SHP77 (cell line): ENCODE measurements at regions not wholly inside any gene's neighbourhood (a gene's known extent, or its start where the extent isn't known, plus 50 kb on each side); places are given as distances from the start of the nearest gene placed in this dataset.

ENCODE experiments used
- DNase-seq, 2 experiments: peaks; one replicate each; lab custom pipeline; 2025; lab: John Stamatoyannopoulos, UW

DNA sequence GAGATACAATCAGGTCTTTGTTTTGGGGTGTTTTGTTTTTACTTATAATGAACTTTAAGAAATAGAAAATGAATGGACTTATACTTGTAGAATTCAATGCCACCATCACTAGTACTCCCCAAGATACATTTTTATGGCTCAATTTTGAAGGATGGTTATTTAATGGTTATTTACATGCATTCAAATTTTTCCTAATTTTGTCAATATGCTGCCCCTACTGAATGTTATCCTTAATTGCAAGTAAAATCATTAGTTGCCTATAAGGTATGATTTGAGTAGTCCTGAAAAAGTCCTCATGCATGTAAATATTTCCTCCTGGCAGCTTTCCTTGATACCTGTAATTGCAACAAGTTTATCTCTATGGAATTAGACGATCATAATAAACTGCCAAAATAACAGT is 391.2 kb downstream of the BCAT1 start:
- no peak for DNase-seq

DNA sequence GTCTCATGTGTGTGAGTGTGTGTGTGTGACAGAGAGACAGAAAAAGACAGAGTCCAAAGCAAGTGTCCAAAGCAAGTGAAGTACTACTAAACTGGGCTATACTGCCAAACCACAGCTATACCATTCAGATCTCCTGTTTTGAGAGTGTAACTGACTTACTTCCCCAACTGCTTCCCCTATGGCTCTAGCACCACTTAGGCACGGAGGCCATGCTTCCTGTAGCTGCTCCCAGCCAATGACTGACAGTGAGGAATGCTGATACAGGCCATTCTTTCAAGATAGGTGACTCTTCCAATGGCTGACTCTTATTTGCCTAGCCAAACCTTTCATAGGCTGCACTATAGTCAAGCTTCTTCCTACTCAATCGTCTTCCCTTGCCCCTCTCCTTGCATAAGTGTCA is 393.2 kb downstream of the BCAT1 start:
- no peak for DNase-seq

GRCh38 chr12:24554612-24555295 is 394.1 kb downstream of the BCAT1 start:
- DNase-seq, result no peak

GRCh38 chr12:24553259-24553658 is 395.6 kb downstream of the BCAT1 start:
- DNase-seq, result no peak

DNA sequence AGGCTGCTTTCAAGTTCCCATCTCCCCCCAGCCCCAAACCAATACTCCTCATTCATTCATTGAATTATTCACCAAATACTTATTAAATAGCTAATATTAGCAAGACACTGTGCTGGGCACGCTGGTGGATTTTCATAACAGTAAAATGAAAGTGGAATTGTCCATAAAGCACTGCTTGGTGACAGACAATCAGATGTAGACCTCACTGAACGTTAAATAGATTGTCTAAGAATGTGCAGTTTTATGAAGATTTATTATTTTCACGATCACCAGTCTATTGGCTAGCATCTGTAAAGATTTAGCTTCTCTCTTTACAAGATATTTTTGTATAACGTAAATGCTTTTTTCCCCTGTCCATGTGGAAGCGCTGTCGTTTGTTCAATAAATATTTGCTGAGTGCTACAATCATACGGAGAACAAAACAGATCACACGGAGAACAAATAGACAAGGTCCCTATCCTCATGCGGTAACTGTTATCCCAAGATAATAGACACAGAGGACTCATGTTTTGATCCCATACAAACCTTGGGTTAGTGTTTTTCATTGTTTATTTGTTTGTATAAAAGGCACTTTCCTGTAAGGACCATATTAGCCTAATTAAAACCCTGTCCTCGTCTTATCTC is 397.6 kb downstream of the BCAT1 start:
- no peak for DNase-seq

- DNase-seq, result no peak
These were observed 398.3 kb downstream of the BCAT1 start for GRCh38 chr12:24550609-24551008.

GRCh38 chr12:24546661-24547060 is 402.2 kb downstream of the BCAT1 start:
- no peak for DNase-seq

GRCh38 chr12:24546084-24546483 is 402.8 kb downstream of the BCAT1 start:
- DNase-seq, result no peak

- no peak for DNase-seq
These were observed 404.5 kb downstream of the BCAT1 start for GRCh38 chr12:24544368-24544767.

DNA sequence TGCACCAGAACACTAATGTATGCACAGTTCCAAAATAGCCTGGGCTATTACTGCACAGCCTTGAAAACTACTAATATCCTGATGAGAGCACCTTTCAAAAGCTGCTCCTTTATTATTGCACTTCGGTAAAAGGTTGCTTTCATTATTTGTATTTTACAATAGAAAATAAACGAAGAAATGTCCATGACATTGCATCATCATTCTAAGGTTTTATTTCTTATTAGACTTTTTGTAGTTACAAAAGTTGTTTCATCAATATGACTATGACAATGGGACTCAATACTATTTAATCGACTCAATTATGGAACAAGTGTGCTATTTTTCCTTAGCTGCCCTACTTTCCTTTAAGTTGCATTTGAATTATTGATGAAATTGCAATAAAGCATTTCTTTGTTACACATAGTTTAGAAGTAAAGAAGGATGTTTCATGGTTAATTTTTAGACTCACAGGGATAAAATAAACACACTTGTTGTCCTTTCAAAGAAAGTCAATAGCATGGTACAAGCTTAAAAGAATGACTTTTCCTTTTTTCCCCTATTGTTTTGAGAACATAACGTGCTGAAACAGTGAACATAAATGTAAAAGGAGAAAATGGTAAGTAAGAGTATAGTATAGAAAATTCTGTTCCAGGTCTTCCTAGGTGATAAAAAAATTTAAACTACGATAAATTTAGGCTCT is 407.6 kb downstream of the BCAT1 start:
- DNase-seq, result no peak

GRCh38 chr12:24539646-24540045 is 409.3 kb downstream of the BCAT1 start:
- DNase-seq, result no peak

DNA sequence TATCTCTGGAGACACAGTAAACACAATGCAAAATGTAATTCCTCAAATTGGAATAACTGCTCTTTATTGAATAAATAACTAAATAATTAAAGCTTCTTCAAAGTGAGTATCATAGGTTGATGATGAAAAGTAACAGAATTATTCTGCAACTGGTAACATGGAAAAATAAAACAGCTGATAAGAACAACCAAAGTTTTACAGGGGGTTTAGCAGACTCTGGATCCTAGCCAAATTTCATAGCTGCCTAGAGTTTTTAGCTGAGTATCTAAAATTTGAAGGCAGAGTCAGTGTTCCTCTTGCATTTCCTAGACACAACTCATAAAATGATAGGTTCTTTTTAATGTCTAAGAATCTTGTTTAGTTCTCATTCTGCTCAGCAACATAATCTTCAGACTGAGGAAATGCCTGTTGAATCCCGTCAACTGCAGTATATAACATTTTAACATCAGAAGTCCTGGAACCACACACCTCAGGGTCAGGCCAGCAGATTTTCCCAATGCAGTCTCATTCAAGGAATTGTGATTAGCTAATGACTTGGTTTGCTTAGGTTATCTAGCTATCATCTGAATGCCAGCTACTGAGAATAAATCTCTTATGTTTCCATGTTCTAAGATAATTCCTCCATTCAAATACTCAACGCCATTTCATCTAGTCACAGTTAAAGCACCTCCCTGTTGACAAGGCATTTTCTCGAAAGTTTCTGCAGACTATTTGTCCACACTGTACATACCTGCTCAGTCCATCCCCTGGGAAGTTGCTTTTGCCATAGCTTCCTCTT is 411.6 kb downstream of the BCAT1 start:
- DNase-seq, result no peak

DNA sequence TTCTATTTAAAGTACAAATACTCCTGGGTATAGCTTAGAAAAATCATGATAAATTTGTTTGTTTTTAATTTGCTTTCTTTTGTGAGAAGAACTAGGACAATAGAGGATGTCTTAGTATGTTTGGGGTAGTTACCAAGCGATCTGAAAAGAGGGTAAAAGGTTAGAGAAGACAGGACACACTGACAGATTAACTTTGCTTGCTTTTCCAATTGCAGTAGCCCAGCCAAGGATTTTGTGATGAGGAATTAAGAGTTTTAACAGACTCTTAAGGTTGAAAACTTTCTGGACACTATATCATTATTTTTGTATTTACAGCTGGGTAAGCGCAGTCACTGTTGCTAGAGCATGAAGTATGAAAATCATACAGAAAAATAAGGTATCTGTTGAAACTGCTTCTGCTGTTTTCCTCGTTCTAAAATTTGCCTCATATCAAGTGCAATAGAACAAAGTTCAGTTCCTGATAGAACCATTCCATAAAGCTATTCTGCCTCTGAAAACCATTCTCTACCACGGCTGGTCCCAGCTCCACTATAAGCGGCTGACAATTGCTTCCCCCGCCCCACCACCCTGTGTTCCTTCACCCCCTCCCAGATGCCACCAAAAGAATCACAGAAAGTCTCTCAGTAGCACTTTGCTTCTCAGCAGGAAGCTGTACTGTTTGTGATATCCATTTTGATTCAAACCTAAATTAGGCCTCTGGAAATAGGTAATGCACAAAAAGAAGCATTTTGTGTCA is 413.4 kb downstream of the BCAT1 start:
- DNase-seq, result no peak

GRCh38 chr12:24534622-24535021 is 414.3 kb downstream of the BCAT1 start:
- no peak for DNase-seq

DNA sequence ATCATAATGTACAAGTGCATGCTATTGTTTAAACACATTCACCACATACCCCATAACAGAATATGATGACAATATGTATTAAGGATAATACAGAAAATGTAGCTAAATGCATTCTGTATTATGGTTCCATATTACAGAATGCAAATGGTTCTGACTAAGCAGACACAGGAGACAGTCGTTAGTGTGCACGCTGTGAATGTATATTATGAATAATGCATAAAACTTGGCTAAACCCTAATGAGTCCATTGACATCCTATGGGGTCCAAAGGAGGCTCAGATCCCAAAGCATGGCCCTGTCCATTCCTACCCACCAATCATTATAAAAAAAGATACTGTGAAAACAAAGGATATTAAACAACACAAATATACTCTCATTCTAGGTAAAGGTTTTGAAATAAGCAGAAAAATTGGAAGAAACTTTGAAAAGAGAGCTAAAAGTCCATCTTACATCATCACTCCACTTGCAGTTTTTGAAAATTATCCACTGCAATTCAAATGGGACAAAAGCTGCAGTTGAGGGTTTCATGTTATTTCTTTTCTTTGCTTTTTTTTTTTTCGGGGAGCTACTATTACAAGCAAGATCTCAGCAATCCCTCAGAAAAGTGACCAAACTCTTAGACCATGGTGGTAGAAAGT is 415.1 kb downstream of the BCAT1 start:
- no peak for DNase-seq

DNA sequence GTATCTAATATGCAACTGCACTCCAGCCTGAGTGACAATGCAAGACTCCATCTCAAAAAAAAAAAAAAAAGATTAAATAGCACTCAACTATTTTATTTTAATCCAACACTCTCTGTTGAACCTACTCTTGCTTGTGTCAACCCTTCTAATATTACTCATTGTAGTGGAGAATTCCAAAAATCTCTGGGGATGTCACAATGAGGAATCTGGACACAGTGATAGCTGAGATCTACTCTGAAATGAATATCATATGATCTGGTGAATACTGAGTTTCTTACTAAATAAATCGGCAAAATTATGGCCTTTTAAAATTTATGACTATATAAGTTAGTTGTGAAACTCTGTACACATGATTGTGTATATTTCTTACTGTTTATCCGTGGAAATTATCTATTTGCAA is 418.2 kb downstream of the BCAT1 start:
- DNase-seq, result no peak

DNA sequence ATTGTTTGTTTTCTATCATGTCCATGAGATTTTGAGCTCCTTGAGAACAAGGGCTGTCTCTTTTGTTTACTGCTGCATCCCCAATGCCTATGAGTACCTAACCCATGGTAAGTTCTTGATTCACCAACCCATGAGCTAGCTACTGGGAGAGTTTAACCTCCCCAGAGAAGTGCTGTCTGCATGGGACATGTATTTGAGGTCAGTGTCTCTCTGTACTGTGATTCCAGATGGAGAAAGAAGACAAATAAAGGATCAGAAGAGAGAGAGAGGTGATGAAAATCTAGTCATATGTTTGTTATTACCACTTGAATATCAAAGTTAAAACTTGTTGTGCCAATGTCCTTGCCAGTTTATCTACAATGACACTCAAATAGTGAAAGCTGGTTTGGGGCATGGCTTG is 421.8 kb downstream of the BCAT1 start:
- no peak for DNase-seq

DNA sequence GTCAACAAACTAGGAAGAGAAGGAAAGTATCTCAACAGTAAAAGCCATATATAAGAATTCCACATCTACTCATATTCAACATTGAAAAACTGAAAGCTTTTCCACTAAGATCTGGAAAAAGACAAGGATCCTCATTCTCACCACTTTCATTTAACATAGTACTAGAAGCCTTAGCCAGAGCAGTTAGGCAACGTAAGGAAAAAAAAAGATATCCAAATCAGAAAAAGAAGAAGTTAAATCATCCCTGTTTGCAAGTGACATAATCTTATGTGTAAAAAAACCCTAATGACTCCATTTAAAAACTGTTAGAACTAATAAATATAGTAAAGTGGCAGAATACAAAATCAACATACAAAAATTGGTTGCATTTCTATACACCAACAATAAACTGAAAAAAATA is 426.2 kb downstream of the BCAT1 start:
- no peak for DNase-seq

- no peak for DNase-seq
These were observed 429.1 kb downstream of the BCAT1 start for GRCh38 chr12:24519759-24520158.

GRCh38 chr12:24517000-24517399 is 431.9 kb downstream of the BCAT1 start:
- no peak for DNase-seq

DNA sequence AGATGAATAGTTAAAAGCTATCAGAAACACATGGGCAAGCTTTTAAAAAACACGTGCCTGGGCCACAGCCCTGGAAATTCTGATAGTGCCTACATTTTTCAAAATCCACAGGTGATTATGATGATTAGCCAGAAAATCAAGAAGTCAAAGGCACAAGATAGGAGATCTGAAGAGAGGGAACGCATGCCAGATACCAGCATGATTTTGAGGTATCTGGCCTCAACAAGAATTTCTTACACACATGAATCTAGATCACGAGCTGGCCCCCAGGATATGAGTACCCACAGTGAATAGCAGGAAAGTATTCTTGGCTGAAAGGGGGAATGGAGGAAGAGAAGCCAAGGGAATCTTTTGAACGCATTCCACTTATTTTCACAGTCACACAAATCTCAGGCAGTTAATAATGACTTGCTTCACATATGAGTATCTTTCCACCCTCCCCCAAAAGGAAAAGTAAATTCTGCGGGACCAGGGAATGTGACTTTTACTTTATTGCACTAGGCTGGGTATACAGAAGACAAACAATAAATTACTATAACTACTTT is 438.2 kb downstream of the BCAT1 start:
- no peak for DNase-seq
